GM18867 (cell line): ENCODE measurements at regions not wholly inside any gene's neighbourhood (a gene's known extent, or its start where the extent isn't known, plus 50 kb on each side); places are given as distances from the start of the nearest gene placed in this dataset.
"Not testable (repeated sequence)": the region's sequence is repeated elsewhere in the genome, so short reads cannot be mapped to it uniquely, and the experiment has no call there.

ENCODE experiments used
- ATAC-seq: cut with Tn5 transposase; IDR thresholded peaks from one replicate; pipeline ENCODE4 v1.9.1; 2021; ENCODE audit warnings: mild to moderate bottlenecking, moderate library complexity; ENCODE audit not compliant: unreplicated experiment

DNA sequence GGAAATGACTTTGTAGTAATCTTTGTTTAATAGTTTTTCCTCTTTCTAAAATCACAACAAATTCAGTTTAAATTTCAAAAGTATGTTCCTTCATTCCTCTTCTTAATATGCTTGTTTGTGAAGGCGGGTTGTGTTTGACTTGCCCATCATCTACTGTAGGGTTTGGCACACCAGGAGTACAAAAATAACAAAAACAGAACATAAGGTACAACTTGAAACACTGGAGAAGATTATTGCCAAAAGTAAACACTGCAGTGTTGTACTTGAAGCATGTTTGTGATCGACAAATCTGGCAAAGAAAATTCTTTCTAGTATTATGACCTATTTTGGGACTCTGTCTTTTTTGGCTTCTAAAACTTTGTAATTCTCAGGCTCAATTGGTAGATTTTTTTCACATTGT, 518.6 kb downstream of the SLITRK5 start:
- no peak for ATAC-seq

DNA sequence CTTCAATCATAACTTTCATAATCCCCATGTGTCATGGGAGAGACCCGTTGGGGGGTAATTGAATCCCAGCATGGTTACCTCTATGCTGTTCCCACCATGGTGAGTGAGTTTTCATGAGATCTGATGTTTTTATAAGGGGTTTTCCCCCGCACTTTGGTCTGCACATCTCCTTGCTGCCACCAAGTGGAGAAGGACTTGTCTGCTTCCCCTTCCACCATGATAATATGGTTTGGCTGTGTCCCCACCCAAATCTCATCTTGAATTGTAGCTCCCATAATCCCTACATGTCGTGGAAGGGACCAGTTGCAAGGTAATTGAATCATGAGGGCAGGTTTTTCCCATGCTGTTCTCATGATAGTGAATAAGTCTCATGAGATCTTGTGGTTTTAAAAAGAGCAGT, 524.9 kb downstream of the SLITRK5 start:
- ATAC-seq, result no peak

DNA sequence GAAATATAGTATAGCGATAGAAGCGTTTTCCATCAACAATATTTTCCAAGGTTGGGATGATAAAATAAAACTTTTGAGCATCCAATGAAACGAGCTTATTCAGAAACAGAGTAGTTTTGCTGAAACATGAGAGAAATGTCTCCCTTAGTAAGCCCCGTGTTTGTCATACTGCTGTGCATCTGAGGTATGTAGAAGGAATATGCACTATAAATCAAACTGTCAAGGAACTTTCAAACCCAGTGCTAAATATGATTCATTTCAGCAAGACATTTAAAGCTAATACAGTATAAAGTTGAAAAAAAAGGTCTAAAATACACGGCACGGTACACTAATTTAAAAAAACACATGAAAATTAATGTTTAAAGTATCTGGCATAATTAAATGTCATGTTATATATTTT, 546.2 kb downstream of the SLITRK5 start:
- no peak for ATAC-seq

DNA sequence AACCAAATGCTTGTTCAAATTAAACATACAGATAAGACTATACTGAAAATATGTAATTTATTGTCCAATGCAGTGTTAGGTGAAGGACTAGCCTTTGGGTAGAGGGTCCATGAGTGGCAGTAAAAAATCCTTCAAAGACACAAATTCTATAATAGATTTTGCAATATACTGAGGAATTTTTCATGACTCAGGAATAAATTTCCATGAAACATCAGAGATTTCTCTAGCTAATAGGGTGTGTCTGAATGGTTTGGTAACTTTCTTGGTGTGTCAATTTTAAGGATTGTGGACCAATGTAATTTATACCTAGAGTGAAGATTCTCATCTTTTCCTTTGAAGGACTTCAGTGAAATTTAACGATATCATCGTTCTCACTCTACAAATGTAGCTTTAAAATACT, 546.7 kb downstream of the SLITRK5 start:
- no peak for ATAC-seq

DNA sequence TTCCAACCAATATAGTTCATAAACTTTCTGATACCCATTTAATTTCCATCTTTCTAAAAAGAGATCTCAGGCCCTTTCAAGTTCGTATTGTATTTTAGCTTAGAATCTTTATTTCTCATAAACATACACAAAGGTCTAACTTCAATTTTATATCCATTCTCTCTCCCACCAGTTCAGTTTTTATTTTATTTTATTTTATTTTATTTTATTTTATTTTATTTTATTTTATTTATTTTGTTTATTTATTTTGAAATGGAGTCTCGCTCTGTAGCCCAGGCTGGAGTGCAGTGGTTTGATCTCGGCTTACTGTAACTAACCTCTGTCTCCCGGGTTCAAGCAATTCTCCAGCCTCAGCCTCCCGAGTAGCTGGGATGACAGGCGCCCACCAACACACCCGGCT, 552.8 kb downstream of the SLITRK5 start:
- no peak for ATAC-seq

DNA sequence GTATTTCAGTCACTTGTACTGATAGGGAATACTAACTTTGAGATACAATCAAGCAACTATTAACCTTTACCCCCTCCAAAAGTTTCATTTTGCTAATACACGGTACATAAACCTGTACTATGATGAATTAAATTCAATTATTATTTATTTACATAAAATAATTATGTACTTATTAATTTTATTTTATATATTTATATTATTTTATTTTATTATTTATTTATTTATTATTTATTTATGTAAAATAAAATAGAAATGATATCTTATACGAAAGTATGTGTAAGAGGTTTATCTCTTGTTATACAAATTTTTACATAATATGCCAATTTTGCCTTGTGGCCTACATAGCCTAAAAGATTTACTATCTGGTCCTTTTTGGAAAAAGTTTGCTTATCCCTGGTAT, 564.3 kb downstream of the SLITRK5 start:
- ATAC-seq, result no peak

DNA sequence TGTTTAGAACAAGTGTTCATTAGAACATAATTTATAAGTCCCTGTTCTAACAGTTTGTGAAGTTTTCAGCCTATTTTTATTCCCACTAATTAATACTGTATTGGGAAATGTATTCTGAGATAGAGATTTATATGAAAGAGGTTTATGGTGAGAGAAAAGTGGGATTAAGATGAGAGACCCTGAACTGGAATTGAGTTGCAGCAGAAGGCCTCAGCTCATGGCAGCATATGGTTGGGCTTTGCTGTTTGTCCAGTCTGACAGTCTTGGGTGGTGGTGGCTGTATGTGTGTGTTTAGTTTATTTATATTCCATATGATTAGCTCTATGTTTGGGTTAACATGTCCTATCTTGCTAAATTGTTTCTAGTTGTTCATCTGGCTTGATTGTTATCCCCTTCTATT, 575.1 kb downstream of the SLITRK5 start:
- ATAC-seq, result no peak

DNA sequence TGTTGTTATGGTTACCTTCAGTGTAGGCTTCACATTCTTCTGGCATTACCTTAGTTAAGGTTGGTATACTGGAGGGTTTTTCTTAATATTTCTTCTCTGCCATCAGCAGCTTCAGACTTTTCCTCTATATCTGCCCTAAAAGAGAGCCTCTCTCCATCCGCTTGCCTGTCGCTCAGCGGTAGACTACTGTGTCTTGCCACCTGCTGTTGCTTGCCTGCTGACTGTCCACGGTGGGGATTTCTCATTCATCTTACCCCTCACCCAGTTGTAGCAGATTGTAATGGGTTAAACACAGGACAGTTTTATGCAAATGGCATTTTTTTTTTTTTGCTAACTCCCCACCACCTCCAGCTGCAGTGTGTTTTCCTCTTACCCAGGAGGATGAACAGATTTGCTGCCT, 577.2 kb downstream of the SLITRK5 start:
- no peak for ATAC-seq

DNA sequence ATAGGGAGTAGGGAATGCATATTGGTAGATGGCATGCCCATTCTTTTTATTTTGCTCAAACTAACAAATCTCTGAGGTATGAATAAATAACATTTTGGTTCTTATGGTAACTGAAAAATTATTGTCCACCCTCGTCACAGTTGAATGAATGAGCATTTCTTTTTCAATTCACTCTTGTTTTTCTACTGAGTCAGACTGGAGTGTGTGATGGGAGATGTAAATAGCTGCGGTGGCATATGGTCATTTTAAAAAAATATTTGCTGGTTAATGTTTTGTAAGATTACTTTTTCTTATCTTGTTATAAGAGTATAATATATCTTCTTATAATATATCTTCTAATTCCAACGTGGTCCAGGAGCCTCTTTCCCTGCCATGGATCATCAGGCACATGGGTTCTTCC, 586.5 kb downstream of the SLITRK5 start:
- no peak for ATAC-seq

DNA sequence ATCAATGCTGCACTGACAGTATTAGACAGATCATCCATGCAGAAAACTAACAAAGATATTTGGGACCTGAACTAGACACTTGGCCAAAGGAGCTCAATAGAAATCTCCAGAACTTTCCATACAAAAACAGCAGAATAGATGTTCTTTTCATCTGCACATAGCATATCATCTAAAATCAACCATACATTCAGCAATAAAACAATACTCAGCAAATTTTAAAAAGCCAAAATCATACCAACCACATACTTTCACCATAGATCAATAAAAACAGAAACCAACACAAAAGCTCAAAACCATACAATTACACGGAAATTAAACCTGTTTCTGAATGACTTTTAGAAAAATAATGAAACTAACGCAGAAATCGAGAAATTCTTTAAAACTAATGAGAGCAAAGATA, 592.6 kb downstream of the SLITRK5 start:
- no peak for ATAC-seq

DNA sequence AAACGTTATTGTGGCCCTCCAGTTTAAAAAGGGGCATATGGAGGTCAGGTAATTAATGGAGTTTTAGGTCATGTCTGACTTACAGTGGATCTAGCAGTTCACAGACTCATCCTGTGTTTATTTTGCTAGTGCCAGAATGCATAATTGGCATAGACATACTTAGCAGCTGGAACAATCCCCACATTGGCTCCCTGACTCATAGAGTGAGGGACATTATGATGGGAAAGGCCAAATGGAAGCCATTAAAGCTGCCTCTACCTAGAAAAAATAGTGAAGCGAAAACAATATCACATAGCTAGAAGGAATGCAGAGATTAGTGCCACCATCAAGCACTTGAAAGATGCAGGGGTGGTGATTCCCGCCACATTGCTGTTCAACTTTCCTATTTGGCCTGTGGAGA, 610.7 kb downstream of the SLITRK5 start:
- no peak for ATAC-seq

DNA sequence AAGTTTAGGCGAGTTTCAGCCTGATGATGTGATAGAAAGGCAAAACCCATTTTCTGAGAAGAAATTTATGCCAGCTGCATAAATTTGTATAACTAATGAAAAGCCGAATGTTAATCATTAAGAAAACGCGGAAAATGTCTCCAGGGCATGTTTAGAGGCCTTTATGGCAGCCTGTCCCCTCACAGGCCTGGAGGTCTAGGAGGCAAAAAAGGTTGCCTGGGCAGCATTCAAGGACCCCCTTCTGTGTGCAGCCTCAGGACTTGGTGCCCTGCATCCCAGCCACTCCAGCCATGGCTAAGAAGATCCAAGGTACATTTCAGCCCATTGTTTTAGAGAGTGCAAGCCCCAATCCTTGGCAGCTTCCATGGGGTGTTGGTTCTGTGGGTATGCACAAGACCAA, 614.2 kb downstream of the SLITRK5 start:
- no peak for ATAC-seq

DNA sequence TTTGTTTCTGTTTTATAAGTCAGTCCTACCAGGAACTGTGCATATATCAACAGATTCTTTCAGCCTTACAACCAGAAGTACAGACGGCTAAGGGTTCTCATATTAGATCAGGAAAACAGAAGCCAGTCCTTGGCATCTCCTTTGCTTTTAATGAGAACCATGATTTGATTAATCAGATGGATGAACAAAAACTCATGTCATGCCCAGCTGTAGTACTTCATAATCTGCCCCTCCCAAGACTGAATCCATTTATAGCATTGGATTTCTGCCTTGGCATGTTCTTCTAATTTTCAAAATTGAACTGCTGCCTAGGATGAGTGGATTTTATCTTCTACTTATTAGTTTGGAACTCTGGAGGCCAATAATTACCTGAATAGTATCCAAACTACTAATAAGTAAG, 617.2 kb downstream of the SLITRK5 start:
- ATAC-seq, result no peak

DNA sequence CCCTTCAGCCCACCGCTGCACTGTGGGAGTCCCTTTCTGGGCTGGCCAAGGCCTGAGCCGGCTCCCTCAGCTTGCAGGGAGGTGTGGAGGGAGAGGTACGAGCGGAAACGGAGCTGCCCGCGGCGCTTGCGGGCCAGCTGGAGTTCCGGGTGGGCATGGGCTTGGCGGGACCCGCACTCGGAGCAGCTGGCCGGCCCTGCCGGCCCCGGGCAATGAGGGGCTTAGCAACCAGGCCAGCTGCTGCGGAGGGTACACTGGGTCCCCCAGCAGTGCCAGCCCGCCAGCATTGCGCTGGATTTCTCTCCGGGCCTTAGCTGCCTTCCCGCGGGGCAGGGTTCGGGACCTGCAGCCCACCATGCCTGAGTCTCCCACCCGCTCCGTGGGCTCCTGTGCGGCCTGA, 620.6 kb downstream of the SLITRK5 start:
- ATAC-seq, result not testable (repeated sequence)

DNA sequence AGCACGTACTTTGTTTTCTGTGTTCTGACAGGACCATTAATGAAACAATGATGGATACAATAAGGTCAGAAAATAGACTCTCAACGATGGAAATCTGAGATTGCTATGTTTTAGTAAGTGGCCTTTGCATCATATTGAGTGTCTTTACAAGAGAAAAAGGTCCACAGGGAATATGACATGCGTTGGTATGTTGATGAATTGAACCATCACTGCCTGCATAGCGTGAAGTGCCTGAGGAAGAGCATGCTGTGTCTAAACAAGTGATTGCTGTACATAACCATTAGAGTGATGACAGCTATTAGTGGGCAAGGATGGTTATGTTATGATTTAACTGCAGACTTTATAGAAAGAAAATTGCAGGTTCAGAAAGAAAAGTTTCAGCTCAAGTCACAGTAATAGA, 623.2 kb downstream of the SLITRK5 start:
- ATAC-seq, result no peak

DNA sequence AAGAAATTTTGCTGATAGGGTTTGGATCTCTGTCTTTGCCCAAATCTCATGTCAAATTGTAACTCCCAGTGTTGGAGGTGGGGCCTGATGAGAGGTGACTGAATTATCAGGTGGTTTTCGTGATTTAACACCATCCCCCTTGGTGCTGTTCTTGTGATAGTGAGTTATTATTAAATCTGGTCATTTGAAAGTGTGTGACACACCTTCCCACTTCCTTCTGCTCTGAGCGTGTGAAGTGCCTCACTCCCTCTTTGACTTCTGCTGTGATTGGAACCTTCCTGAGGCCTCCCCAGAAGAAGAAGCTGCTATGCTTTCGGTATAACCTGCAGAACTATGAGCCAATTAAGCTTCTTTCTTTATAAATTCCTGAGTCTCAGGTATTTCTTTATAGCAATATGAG, 632.0 kb downstream of the SLITRK5 start:
- no peak for ATAC-seq

DNA sequence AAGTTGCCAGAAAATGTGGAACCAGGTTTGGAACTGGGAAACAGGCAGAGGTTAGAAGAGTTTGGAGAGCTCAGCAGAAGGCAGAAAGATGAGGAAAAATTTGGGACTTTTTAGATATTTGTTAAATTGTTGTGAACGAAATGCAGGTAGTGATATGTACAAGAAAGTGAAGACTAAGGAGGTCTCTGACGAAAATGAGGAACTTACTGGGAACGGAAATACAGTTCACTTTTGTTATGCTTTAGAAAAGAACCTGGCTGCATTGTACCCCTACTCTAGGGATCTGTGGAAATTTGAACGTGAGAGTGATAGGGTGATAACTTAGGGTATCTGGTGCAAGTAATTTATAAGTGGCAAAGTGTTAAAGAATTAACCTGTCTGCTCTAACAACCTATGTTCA, 632.4 kb downstream of the SLITRK5 start:
- no peak for ATAC-seq

DNA sequence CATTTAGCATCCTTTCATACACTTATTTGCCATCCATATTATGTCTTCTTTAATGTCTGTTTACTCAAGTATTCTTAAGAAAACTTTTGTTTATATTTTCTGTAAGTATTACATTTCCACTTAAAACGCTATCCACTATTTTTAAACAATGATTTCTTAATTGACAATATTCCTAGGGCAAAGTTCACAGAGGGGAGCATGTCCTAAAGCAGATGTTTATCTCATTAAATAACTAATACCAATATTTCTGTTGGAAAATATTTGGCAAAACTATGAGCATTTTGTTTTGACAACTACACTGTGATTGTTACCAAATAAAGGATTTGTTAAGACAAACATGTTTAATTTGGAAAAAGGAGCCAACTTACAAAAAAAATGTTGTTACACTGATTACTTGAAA, 643.3 kb downstream of the SLITRK5 start:
- ATAC-seq, result no peak

DNA sequence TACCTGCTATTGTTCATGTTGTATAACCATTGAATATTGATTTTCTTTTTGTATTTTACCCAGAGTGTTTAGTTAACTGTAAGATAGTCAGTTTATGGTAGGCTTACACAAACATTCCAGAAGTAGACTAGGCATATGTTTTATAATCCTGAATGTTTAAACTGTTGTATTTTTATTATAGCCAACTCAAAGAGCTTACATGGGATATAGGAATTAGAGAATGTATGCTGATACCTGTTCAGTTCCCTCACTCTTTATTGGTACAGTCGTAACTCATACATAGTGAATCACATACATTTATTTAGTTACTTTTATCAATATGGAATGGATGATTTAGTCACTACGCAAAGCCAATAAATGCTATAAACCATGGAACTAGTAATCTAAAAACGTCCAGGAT, 657.9 kb downstream of the SLITRK5 start:
- ATAC-seq, result no peak

DNA sequence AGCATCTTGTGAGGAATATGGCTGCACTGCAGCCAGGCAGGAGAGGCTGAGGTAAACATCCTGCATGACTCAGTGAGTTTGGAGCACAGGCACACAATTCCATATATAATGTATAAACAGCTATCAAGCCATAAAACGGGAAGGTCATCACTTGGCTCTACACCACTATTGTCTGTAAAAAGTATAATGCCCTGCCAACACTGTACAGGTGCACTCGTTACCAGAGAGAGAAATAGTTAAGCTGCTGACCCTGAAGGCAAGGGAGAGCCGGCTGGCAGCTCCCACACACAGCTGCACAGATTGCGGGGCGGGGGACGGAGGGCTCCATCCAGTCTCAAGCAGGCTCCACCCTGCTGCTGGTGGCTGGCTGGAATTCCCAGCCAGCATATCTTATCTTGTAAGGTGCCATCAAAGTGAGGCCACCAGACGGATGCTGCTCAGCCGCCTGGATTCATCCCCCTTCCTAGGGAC, 668.1 kb downstream of the SLITRK5 start:
- ATAC-seq, result no peak

DNA sequence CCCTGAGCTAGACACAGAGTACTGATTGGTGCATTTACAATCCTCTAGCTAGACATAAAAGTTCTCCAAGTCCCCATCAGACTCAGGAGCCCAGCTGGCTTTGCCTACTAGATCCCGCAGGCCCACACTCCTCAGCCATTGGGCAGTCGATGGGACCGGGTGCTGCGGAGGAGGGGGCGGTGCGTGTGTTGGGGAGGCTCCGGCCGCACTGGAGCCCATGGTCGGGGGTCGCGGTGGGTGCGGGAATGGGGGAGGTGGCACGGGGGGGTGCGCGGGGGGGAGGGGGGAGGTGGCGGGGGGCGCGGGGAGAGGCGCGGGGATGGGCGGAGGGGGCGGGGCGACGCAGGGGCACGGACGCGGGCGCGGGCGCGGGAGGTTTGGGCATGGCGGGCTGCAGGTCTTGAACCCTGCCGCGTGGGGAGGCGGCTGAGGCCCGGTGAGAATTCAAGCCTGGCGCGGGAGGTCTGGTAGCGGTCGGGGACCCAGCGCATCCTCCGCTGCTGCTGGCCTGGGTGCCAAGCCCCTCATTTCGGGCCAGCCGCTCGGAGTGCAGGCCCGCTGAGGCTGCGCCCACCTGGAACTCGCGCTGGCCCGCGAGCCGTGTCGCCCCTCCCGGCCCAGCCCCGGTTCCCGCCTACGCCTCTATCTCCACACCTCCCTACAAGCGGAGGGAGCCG, 674.1 kb downstream of the SLITRK5 start:
- no peak for ATAC-seq

DNA sequence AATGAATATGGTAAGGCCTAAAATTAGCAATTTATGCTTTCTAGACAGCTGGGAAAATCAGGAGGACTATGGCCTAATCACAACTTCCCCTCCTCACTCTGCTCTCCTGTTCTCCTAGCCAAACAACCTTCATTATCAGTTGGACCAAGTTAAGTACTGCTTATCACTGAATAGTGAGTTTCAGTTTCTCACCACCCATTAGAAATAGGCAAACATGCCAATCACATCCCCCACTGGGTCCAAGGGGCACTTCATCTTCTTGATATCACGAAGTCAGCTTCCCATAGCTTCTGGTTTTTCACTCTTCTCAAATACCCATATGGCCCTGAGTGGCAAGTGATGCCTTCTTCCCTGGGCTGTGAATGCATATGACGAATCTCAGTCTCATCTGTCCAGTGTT, 689.6 kb downstream of the SLITRK5 start:
- ATAC-seq, result no peak

DNA sequence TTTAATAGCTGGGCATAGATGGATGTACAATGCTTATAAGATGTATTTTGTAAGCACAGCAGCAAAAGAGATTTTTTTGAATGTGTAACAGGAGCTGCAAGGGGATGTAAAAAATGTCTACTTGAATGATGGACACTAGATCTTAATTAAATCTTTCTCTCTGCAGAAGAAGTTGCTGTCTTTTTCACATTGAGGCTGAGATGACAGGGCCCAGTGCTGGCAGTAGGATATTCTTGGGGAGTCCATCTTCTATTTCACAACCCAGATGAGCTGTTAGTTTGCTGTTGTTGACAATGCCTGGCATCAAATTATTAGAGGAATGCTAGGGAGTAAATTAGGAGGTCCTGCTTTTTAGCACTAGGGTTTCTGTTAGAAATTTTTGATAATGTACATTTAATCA, 698.7 kb downstream of the SLITRK5 start:
- no peak for ATAC-seq
